HepG2 (cell line): ENCODE measurements at regions not wholly inside any gene's neighbourhood (a gene's known extent, or its start where the extent isn't known, plus 50 kb on each side); places are given as distances from the start of the nearest gene placed in this dataset.

ENCODE experiments used
- ATAC-seq: fragments of 200-7000 bp; cut with Tn5 transposase; 3 replicates; pipeline ENCODE4 v1.9.1; 2020; ENCODE audit warnings: mild to moderate bottlenecking, moderate library complexity
- BruUV-seq: library from RNA; stranded (reverse); fragments of 400-500 nt; replicated peaks from 2 replicates; lab custom pipeline; 2021; lab: Mats Ljungman, UMichigan
- CTCF ChIA-PET: fragments of 300-600 bp; formaldehyde crosslinking; extraction: SDS; loops from one replicate; lab custom pipeline; 2021; ENCODE audit warnings: low total read pairs, inconsistent platforms, low intra/inter-chr PET ratio; lab: Yijun Ruan, JAX
- POLR2A ChIA-PET: fragments of 350-600 bp; sonication (Branson Sonifier 250); formaldehyde crosslinking; loops from one replicate; lab custom pipeline; 2020; ENCODE audit warnings: antibody characterized with exemption, inconsistent platforms; lab: Yijun Ruan, JAX
- DNase-seq: peaks from one replicate; pipeline ENCODE4 v3.0.0-alpha.2; 2015; ENCODE audit warnings: low spot score
- FAIRE-seq: peaks from 3 replicates; lab custom pipeline; 2011; peaks lifted over from hg19 to GRCh38; lab: Jason Lieb, UNC
- H2AFZ ChIP-seq: one replicate; pipeline ENCODE4 v1.6.1; 2011; ENCODE audit warnings: low read length, inconsistent platforms
- H3K27ac ChIP-seq: fragments of 300-600 bp; 3 replicates; pipeline ENCODE4 v1.8.0; 2011; ENCODE audit warnings: mixed run types, mild to moderate bottlenecking, mixed read lengths, low read length, inconsistent platforms; ENCODE audit not compliant: insufficient read depth; ENCODE audit errors: extremely low read length
- H3K27me3 ChIP-seq, 2 experiments: fragments of 200-600 bp in 1 of 2; 2 replicates in 1 of 2; 3 replicates in 1 of 2; pipeline versions ENCODE4 v1.6.0 to v1.8.0; 2011; ENCODE audit warnings: low read length in 2 of 2, mild to moderate bottlenecking in 2 of 2, moderate library complexity in 2 of 2, inconsistent platforms in 1 of 2; ENCODE audit not compliant: insufficient read depth in 2 of 2, control insufficient read depth in 1 of 2
- H3K36me3 ChIP-seq, 2 experiments: fragments of 200-600 bp in 1 of 2; replicated peaks in 1 of 2; 2 replicates in 1 of 2; 3 replicates in 1 of 2; pipeline versions ENCODE4 v1.5.1 to v1.8.0; 2011; ENCODE audit warnings: low read length in 2 of 2, inconsistent platforms in 1 of 2; ENCODE audit not compliant: insufficient read depth in 2 of 2, control insufficient read depth in 1 of 2
- H3K4me1 ChIP-seq: 2 replicates; pipeline ENCODE4 v1.5.1; 2012; ENCODE audit warnings: low read length, inconsistent platforms; ENCODE audit not compliant: insufficient read depth
- H3K4me2 ChIP-seq: 2 replicates; pipeline ENCODE4 v1.6.0; 2011; ENCODE audit warnings: low read depth, low read length, inconsistent platforms
- H3K4me3 ChIP-seq, 3 experiments: fragments of 200-600 bp in 1 of 3; sonication (generic), shearing (Covaris generic) in 1 of 3; replicated peaks in 1 of 3; 2 replicates each; pipeline ENCODE4 v1.5.1; 2011 to 2016; ENCODE audit warnings: low read length in 3 of 3, inconsistent platforms in 2 of 3, low read depth in 2 of 3, mild to moderate bottlenecking in 2 of 3, control low read depth in 1 of 3, mixed read lengths in 1 of 3; ENCODE audit not compliant: insufficient read depth in 1 of 3
- H3K79me2 ChIP-seq: one replicate; pipeline ENCODE4 v1.6.1; 2011; ENCODE audit warnings: low read length, inconsistent platforms; ENCODE audit not compliant: insufficient read depth
- H3K9ac ChIP-seq: 2 replicates; pipeline ENCODE4 v1.6.0; 2011; ENCODE audit warnings: mild to moderate bottlenecking, low read depth, low read length, inconsistent platforms; ENCODE audit not compliant: insufficient read depth
- H3K9me3 ChIP-seq: 2 replicates; pipeline ENCODE4 v1.5.1; 2012; ENCODE audit warnings: mild to moderate bottlenecking, low read length
- H4K20me1 ChIP-seq: 2 replicates; pipeline ENCODE4 v1.6.0; 2011; ENCODE audit warnings: inconsistent platforms, mild to moderate bottlenecking, low read length, moderate library complexity; ENCODE audit not compliant: insufficient read depth
- ARNT2 ChIP-seq: sonication (generic); formaldehyde crosslinking; IDR thresholded peaks from 2 replicates; pipeline ENCODE4 v1.8.0; 2022; ENCODE audit warnings: mild to moderate bottlenecking, low read depth, missing genetic modification reagents, moderate library complexity
- MIER3 ChIP-seq: IDR thresholded peaks from 2 replicates; pipeline ENCODE4 v1.6.1; 2016; ENCODE audit warnings: missing compliant biosample characterization, borderline replicate concordance
- ZBTB21 ChIP-seq: sonication (generic); formaldehyde crosslinking; IDR thresholded peaks from 2 replicates; pipeline ENCODE4 v1.4.0; 2020; ENCODE audit warnings: missing genetic modification reagents
- WGBS: methylation state at CpG from one replicate; pipeline ENCODE4 v1.1.6; 2017; ENCODE audit warnings: low lambda C conversion rate; 5-methylcytosine and 5-hydroxymethylcytosine counted together
- in situ Hi-C: cut with HindIII; loops from 2 replicates; pipeline ENCODE4 v1.10.0; 2017; ENCODE audit warnings: low pct_unique_long_range_greater_than_20kb; ENCODE audit not compliant: extremely low pct_ligation_motif_present
- intact Hi-C: fragments of 100-400 bp; cut with micrococcal nuclease; formaldehyde crosslinking; loops from one replicate; pipeline ENCODE4 v1.10.0; 2022; ENCODE audit not compliant: unreplicated experiment
- TF ChIP-seq, protein P1 (sequence below): sonication (generic); formaldehyde crosslinking; IDR thresholded peaks from 2 replicates; pipeline ENCODE4 v1.5.1; 2020; ENCODE audit warnings: mild to moderate bottlenecking, missing genetic modification reagents, moderate library complexity
- TF ChIP-seq, protein P2 (sequence below): sonication (generic); formaldehyde crosslinking; IDR thresholded peaks from 2 replicates; pipeline ENCODE4 v1.5.0; 2020; ENCODE audit warnings: missing genetic modification reagents

DNA sequence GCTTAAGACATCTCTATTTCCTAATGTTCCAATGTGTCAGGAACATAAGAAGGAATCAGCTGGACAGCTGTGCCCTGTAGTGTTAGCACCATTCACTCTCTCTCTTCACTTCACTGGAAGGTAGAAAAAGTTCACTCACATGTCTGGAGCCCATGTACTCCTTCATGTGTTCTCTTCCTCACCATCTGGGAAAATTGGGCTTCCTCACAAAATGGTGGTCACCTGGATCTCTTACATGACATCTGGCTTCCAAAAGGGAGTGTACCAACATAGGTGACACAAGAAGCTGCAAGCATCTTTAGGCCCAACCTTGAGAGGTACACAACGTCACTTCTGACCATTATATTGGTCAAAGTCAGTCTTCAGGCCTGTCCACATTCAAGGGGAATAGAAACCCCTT lies 882.6 kb downstream of the LTN1 start:
- Histone ChIP-seq H3K4me1 (no peaks in the 10 kb centered on the region), H3K27me3 (no peaks in the 10 kb centered on the region), H3K4me3 (no peak overlapping the region), H3K4me2 (no peak overlapping the region), H3K27ac (no peak overlapping the region), H4K20me1 (no peaks in the 10 kb centered on the region), H2AFZ (no peak overlapping the region), H3K9me3 (peaks cover 74% of the 10 kb centered on the region), H3K79me2 (no peaks in the 10 kb centered on the region), H3K36me3 (no peaks in the 10 kb centered on the region), H3K9ac (no peak overlapping the region)
- WGBS: 0% methylated on average over 1 of the region's 1 CpG
- POLR2A ChIA-PET: no interaction called here
- in situ Hi-C loops (no loop called here), intact Hi-C loops (no loop called here)
- TF ChIP-seq, protein P1, sequence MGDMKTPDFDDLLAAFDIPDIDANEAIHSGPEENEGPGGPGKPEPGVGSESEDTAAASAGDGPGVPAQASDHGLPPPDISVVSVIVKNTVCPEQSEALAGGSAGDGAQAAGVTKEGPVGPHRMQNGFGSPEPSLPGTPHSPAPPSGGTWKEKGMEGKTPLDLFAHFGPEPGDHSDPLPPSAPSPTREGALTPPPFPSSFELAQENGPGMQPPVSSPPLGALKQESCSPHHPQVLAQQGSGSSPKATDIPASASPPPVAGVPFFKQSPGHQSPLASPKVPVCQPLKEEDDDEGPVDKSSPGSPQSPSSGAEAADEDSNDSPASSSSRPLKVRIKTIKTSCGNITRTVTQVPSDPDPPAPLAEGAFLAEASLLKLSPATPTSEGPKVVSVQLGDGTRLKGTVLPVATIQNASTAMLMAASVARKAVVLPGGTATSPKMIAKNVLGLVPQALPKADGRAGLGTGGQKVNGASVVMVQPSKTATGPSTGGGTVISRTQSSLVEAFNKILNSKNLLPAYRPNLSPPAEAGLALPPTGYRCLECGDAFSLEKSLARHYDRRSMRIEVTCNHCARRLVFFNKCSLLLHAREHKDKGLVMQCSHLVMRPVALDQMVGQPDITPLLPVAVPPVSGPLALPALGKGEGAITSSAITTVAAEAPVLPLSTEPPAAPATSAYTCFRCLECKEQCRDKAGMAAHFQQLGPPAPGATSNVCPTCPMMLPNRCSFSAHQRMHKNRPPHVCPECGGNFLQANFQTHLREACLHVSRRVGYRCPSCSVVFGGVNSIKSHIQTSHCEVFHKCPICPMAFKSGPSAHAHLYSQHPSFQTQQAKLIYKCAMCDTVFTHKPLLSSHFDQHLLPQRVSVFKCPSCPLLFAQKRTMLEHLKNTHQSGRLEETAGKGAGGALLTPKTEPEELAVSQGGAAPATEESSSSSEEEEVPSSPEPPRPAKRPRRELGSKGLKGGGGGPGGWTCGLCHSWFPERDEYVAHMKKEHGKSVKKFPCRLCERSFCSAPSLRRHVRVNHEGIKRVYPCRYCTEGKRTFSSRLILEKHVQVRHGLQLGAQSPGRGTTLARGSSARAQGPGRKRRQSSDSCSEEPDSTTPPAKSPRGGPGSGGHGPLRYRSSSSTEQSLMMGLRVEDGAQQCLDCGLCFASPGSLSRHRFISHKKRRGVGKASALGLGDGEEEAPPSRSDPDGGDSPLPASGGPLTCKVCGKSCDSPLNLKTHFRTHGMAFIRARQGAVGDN (CRISPR knock-in tag): no peak
- TF ChIP-seq MIER3 (CRISPR knock-in tag): no peak
- TF ChIP-seq ZBTB21 (CRISPR knock-in tag): no peak
- TF ChIP-seq, protein P2, sequence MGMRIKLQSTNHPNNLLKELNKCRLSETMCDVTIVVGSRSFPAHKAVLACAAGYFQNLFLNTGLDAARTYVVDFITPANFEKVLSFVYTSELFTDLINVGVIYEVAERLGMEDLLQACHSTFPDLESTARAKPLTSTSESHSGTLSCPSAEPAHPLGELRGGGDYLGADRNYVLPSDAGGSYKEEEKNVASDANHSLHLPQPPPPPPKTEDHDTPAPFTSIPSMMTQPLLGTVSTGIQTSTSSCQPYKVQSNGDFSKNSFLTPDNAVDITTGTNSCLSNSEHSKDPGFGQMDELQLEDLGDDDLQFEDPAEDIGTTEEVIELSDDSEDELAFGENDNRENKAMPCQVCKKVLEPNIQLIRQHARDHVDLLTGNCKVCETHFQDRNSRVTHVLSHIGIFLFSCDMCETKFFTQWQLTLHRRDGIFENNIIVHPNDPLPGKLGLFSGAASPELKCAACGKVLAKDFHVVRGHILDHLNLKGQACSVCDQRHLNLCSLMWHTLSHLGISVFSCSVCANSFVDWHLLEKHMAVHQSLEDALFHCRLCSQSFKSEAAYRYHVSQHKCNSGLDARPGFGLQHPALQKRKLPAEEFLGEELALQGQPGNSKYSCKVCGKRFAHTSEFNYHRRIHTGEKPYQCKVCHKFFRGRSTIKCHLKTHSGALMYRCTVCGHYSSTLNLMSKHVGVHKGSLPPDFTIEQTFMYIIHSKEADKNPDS (CRISPR knock-in tag): no peak
- no peak for TF ChIP-seq ARNT2 (CRISPR knock-in tag)
- ATAC-seq (no peak), FAIRE-seq (no peak), DNase-seq (no peak)
- CTCF ChIA-PET: no interaction called here
- no TSS peak for BruUV-seq
